ENCODE measurements at regions not wholly inside any gene's neighbourhood (a gene's known extent, or its start where the extent isn't known, plus 50 kb on each side); places are given as distances from the start of the nearest gene placed in this dataset.

DNA sequence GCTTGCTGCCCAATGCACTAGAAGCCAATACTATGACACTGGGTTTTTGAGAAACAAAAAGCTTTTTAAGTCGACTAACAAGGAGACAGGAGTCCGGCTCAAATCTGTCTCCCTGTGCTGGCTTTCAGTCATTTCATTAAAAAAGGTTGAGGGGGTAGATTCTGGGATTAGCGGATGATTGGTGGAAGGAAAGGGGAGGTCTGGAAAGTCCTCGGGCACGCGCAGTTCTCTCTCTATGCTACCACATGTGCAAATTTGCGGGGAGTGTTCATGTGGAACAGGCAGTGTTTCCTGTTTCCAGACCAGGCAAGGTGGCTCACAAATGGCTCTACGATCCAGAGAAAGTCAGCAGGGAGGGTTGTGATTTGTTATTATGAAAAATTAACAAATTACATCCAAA lies 89.1 kb upstream of the TOX2 start:
- TF ChIP-seq TEAD4 (IDR thresholded peaks at IDR 0.05) = no peak
- TF ChIP-seq, protein P1, sequence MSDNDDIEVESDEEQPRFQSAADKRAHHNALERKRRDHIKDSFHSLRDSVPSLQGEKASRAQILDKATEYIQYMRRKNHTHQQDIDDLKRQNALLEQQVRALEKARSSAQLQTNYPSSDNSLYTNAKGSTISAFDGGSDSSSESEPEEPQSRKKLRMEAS (IDR thresholded peaks at IDR 0.05) = no peak
- TF ChIP-seq EP300 (IDR thresholded peaks at IDR 0.05; ENCODE audit: borderline replicate concordance) = no peak
- TF ChIP-seq CREB1 (IDR thresholded peaks at IDR 0.05; ENCODE audit: low read depth) = no peak
- no peak for TF ChIP-seq EGR1 (IDR thresholded peaks at IDR 0.05)
- no peak for TF ChIP-seq RAD21 (IDR thresholded peaks at IDR 0.05; ENCODE audit: low read depth)
- no peak for TF ChIP-seq CEBPB (IDR thresholded peaks at IDR 0.05)
